GM18907 (cell line): ENCODE measurements at regions not wholly inside any gene's neighbourhood (a gene's known extent, or its start where the extent isn't known, plus 50 kb on each side); places are given as distances from the start of the nearest gene placed in this dataset.
A peak's percentile ranks its signal among the peaks of the same experiment; 100 is the strongest.
"Not testable (repeated sequence)": the region's sequence is repeated elsewhere in the genome, so short reads cannot be mapped to it uniquely, and the experiment has no call there.

Experiments
- ATAC-seq: cut with Tn5 transposase; IDR thresholded peaks from one replicate; pipeline ENCODE4 v1.9.1; 2021; ENCODE audit warnings: mild to moderate bottlenecking, moderate library complexity; ENCODE audit not compliant: unreplicated experiment

DNA sequence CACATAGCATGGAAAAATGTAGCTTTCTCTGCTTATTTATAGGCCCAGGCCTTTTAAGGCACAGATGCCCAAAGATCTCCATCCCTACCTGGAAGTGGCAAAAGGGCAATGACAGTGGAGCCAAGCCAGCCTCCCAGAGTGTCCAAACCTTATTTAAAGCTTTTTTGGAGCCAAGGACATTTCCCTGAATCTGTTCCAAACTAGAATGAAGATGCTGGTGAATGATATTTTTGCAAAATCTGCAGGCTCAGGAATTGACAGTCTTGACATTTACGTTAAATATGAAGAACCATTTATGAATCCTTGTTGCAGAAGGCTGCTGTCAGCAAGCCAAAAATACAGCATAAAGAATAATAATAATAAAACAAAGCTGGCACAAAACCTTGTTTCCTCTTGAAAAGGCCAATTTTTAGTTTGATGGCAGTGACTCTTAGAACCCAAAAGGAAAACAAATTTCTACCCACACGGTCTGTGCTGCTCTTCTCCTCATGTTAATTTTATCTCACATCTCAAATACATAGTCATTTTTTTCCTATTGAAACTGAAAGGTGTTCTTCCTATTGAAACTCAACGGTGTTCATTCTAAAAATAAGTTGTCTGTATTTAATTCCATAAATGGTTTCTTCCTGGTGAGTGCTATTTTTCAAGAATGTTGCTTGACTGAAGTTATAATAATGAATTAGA, 206.3 kb upstream of the TBL1X start:
- no peak for ATAC-seq

DNA sequence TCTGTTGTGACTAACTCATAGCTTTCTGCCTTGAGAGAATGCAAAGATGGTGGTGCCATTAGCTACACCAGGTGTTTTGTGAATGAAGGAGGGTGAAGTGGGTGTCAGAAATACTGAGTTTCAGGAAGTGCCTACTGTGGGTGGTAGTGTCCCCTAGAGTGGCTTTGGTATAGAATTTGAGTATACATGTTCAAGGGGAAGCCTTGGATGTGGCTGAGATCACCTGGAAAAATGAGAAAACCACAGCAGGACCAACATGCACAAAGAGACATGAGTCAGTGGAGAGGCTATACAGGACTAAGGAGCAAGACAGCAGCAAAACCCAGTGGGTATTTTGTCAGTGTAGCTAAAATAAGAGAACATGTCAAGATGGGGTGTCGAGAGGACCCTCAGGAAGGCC, 204.3 kb upstream of the TBL1X start:
- ATAC-seq: no peak

DNA sequence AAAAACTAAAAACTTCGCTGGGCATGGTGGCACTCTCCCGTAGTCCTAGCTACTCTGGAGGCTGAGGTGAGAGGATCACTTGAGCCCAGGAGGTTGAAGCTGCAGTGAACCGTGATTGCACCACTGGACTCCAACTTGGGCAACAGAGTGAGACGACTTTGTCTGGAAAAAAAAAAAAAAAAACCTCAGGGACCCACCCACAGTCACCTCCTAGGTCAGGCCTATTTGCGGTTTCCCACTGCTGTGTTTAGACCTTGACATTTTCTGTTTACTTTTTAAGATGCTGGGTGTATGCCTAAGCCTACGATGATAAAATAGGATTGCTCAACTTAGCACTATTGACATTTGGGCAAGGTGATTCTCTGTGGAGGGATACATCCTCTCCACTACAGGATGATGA, 197.4 kb upstream of the TBL1X start:
- no peak for ATAC-seq

DNA sequence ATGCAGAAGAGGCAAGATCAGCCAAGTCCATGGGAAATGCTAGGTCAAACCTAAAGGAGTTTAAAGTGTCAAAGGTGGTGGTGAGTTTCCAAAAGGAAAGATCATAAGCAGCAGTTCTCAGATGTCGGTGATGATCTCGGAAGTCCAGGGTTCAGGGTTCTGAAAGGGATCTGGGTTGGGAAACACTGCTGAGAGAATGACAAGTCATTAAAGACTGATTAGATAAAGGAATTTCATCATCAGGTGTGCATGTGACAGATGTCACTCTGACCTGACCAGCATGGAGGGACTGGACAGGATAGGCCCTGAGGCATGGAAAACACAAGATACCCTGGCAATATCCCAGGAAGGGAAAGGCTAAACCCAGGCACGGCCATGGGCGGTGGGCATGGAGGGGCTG, 195.7 kb upstream of the TBL1X start:
- ATAC-seq: no peak

DNA sequence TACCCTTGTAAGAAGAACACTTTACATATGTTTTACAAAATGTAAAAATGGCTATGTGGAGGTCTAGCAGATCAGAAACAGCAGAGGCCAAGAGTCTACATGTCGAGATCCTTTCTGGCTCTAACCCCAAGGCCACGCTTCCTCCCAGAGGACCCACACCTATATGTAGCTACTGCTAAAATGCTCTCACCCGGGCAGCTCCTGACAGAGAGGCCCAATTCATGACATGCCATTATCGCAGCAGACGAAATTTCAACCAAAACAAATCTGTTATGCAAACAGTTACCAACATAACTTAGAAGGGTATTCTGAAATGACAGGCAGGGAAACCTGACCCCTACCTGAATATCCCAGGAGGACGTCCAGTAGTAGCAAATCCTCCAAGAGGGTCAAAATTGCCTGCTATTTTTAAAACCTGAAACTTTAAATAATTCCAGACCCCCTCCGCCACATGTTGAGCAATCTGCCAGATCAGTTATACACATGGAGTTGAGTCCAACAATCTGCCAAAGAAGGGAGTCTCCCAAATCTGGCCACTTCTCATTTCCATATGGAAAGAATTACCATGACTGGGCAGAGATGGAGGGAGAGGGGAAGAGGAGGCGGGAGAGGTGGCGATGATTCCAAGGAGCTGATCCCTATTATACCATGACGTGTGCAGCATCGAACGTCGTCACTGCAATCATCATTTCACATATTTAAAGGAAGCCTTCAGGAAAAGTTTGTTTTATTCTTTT, 192.9 kb upstream of the TBL1X start:
- ATAC-seq: no peak

DNA sequence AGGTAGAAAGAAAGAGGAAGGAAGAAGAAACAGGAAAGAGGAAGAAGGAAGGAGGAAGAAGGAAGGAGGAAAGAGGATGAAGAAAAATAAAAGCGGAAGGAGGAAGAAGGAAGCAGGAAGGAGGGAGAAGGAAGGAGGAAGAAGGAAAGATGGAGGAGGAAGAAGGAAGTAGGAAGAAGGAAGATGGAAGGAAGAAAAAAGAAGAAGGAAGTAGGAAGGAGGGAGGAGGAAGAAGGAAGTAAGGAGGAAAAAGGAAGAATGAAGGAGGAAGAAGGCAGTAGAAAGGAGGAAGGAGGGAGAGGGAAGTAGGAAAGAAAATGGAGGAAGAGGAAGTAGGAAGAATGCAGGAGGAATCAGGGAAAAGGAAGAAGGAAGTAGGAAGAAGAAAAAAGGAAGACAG, 191.1 kb upstream of the TBL1X start:
- no peak for ATAC-seq

DNA sequence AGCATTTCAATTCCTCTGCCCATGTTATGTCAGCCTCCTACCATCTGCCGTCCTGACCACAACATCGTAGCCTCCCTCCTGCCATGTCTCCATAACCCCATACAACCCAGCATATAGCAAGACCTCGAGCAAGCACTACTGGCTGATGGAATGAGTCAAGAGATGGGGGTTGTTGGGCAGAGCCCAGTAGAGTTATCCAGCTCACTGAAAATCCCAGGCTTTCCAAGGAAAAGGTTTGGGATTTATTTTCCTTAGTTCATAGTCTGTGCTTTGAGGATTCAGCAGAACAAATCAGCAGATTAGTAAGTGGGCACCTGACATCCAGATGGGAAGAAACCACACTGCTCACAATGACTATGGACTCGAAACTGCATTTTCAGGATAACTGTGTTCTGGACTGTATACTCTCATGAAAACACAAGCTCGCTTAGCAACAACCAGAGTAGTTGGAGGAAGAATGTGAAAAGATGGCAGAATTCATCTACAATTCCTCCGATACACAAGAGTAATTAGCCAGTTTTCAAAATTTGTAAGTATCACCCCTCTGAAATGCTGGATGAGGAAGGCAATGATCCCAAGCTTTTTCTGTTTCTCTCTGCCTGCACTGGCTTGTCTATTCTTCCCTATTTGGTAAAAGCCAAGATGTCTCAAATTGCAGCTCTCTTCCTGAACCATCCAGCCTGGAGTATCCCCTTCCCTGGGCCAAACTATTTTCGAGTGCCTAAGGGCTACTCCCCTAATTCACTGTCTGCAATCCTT, 186.2 kb upstream of the TBL1X start:
- ATAC-seq: peak; percentile 11

DNA sequence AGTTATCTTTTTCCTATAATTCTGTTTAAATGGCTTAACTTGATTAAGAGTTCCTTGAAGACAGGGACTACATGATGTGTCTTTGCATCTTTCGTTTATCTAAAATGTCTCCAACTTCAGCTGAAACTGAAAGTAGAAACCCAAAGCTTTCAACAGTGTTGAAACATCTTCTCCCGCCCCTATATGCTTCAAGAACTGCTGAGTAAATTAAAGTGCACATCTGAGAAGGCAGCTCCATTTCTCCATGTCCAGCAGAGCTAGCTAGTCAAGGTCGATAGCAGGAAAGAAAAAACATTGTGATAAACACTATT, 185.7 kb upstream of the TBL1X start:
- ATAC-seq: peak; percentile 65

DNA sequence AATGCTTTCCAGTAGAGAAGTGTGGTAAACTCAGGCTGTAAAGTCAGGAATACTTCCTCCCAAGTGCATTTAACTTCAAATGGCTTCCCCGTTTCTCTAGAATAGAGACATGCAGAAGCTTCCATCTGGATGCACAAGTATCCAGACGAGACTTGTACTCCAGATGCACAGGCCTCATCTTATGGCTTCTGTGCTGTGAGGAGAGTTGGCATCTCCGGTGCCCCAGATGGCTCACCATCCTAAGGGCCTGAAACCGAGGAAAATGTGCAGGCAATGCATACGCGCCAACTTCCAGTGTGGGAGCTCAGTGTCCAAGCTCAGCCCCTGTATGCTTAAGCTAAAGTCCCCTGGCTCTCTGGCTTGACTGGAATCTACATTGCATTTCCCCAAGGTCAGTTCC, 184.0 kb upstream of the TBL1X start:
- no peak for ATAC-seq

DNA sequence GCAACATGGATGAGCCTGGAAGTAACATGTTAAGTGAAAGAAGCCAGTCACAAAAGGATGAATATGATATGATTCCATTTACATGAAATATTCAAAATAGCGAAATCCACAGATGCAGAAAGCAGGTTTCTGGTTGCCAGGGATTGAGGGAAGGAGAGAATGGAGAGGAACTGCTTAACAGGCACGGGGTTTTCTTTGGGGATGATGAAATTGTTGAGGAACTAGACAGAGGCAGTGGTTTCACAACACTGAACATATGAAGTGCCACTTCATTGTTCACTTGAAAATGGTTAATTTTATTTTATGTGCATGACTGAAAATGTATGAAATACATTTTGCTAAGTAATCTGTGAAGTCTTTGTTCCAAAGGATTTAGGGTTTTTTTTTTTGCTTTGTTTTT, 182.5 kb upstream of the TBL1X start:
- ATAC-seq: no peak

DNA sequence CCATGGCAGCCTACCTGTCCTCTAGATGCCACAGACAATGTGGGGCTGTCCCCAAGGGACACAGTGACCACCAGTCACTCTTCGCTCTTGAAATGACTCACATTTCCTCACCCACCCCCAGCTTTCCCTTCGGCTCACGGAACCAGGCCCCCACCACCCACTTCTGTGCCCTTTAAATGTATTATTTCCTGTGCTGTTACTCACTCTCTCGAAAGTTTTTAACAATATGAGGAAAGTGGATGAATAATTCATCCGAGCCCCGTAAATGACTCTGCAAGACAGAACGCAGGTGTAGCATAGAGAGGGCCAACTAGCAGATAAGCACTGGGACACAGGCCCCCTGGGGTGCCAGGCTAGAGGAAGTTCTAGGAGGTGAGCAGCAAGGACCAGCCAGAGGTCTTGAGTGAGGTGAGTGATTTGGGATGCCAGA, 179.5 kb upstream of the TBL1X start:
- peak; percentile 69 for ATAC-seq

DNA sequence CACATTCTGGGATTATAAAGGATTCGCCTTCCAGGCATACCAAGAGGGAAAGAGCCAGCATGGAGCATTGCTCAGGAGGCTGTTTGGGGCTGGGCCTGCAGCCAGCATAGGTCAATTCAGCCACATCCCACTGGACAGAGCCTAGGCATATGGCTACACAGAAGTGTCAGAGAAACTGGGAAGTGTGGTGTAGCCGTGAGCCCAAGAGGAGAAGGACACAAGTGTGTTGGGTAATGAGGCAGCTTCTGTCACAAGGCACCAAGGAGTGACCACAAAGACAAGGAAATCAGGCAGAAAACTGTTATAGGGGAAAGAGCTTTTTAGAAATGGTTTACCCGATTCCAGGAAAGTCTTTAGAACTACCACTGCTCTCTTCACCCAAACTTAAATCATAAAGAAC, 178.6 kb upstream of the TBL1X start:
- no peak for ATAC-seq

DNA sequence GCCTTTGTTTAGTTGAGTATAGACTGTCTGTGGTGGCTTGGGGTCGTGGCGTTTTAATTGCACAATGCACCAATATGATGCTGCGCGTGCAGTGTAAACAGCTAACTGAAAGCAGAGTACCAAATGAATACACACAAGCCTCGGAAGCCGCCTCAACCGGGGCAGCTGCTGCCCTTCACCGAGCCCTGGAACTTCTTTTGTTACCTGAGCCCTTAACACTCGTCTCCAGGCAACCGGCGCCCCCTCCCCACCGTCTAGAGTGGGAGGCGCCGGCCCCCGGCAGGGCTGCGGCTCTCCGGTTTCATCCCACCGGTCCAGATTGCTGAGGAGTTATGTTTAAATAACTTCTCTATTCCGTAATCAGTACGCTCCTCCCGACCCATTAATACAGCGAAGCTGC, 173.2 kb upstream of the TBL1X start:
- no peak for ATAC-seq

DNA sequence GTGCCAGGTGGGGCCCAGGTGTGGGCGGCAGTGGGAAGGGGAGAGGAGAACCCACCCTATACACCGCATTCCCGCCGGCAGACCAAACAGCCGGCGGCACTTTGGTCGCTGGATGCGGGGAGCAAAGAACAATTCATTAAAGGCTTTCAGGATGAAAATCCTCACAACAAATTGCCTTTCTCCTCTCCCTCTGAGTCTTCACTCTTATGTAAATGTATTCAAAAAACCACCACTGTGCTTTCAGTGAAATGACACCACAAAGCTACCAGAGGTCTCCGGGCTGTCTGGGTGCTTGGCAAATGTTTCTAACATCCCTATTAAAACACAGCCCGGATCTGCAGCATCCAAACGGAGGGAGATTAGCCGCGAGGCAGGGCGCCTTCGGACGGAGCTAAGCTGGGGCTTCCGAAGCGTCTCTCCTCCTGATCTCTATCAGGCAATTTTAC, 171.8 kb upstream of the TBL1X start:
- ATAC-seq: no peak

DNA sequence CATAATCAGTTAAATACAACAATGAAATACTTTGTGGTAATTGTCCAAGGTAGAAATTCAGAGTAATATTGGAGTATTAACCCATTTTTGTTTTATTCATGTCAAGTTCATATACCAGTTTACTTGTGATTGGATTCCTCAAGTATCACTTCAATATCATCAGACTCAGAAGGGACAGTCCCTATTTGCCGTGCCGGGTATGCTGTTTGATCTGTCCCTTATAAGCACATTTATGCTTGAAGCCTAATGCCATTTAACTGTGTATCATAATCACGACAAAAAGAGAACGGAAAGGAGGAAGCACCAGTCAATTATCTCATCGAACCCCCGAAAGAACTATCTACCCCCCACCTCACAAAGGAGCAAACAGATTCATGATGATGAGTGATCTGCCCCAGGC, 171.0 kb upstream of the TBL1X start:
- ATAC-seq: no peak

DNA sequence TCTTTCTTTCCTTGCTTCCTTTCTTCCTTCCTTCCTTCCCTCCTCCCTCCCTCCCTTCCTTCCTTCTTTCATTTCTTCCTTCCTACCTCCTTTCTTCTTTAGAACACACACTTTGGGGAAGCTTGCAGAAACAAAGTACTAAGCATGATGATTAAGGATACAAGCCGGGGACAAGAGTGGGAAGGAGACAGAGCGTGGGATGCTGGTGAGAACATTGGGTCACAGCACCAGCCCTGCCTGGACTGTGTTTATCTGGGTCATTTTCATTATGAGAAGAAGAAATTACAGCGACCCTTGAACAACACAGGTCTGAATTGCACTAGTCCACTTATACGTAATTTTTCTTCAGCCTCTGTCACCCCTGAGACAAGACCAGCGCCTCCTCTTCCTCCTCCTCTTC, 169.3 kb upstream of the TBL1X start:
- no peak for ATAC-seq

DNA sequence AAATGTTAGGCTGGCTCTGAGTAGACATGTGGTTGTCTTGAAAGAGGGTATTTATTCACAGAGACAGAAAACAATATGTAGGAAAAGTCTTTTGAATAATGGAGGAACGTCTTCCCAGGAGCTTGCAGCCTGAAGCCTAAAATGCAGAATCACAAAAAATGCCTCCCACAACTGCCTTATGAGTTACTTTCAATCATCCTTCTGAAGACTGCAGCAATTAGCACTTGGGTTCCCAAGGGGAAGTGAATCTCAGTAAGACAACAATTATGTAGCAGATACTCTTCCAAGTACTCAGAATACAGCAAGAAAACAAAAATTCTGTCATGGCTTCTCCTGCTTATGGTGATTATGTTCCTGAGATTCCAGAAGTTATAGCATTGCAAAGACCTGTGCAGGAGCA, 166.6 kb upstream of the TBL1X start:
- no peak for ATAC-seq

DNA sequence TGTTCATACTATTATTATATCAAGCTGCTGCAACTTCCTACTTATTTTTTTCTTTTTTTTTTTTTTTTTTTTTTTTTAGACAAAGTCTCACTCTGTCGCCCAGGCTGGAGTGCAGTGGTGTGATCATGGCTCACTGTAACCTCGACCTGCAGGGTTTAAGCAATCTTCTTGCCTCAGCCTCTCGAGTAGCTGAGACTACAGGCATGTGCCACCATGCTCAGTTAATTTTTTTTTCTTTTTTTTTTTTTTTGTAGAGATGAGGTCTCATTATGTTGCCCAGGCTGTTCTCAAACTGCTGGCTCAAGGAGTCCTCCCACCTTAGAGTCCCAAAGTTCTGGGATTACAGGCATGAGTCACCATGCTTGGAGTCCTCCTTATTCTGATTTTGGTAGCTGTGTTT, 165.2 kb upstream of the TBL1X start:
- not testable (repeated sequence) for ATAC-seq

DNA sequence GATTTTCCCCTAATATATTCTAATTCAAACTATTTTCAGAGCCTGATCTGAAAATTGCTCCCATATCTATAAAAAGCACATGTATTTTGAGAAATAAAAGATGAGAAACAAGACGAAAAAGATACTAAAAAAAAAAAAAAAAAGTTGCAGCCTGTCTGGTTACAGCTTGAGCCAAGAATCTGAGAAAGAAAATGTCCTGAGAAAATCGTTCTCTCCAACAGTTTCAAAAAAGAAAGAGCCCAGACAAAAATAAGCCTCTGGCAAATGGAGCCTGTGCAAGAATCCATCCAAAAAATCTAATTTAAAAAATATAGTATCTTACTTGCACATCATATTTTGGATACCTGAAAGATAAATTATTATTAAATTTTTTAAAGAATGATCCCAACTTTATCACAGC, 163.0 kb upstream of the TBL1X start:
- no peak for ATAC-seq

DNA sequence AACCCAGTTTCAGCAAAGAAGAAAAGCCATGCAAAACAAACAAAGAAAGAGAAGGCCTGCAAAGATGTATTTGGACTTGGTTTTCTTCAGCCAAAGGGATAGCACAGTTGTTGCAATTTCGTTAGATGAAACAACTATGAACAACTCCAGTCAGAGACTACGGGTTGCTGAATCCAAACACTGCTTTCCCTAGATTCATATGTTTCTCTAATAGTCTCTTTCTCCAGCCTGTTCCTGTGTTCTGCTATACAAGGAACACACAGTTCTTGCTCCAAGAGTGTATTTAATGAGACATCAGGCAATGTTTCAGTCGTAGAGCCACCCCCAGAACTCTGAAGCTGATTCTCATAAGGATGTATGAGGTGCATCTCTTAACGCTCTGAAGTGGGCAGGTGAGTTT, 162.5 kb upstream of the TBL1X start:
- no peak for ATAC-seq

DNA sequence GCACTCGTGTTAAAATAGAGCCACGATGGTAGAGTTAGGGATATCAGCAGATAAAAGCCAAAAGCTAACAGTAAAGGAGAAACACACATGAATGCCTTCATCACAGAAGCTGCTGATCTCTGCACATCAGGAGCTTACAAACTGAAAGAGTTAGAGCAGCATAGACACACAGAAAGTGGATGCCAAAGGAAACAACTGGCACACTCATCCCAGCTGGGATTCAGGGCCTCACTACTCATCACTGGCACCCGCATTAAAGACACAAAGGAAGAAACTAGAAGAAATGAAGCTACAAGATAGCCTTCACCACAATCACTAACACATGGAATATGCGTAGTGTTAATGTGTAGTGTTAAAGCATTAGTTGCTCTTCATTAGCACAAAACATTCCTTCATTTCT, 156.4 kb upstream of the TBL1X start:
- no peak for ATAC-seq

DNA sequence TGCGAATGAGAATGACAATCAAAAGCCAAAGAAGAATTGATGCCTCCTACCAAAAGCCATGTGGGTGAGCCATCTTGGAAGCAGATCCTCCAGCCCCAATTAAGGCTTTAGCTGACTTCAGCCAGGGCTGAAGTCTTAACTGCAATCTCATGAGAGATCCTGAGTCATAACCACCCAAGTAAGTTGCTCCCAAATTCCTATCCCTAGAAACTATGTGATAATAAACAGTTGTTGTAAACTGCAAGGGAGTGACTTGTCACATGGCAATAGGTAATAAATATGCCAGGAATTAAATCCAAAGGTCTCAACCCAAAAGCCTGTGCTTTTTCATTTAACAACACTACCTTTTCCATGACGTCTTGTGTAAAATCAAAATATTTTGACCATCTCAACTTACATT, 154.2 kb upstream of the TBL1X start:
- ATAC-seq: no peak
